Stimulated activated CD4-positive, alpha-beta T cell treated with anti-CD3 and anti-CD28 coated beads, TNF-alpha, amount 100 ng/mL, for 48 hours (primary cell): ENCODE measurements at regions not wholly inside any gene's neighbourhood (a gene's known extent, or its start where the extent isn't known, plus 50 kb on each side); places are given as distances from the start of the nearest gene placed in this dataset.
"Not testable (repeated sequence)": the region's sequence is repeated elsewhere in the genome, so short reads cannot be mapped to it uniquely, and the experiment has no call there.

Source experiments
- DNase-seq, 3 donors: peaks; one replicate each; pipeline ENCODE4 v3.0.0-alpha.2; 2020; ENCODE audit warnings: low read depth in 3 of 3

GRCh38 chr13:44750630-44751029, 174.5 kb upstream of the TSC22D1 start:
- no peak for DNase-seq

DNA sequence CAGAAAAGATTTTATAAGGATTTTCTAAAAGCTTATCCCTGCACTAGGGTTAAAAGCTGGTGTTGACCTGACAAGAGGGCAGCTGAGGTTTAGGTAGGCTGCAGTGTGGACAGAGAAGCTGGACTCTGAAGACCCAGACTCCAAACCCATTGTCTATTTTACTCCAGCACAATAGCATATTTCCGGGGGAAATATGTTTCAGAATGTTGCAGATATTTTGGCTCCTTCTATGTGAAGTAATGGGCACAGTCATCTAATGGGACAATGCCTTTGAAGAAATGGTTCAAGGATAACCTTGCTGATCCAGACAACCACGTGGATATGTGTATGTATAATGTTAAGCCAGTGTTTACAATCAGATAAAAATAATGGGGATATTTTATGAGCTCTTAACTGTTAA, 173.8 kb upstream of the TSC22D1 start:
- DNase-seq, result no peak

DNA sequence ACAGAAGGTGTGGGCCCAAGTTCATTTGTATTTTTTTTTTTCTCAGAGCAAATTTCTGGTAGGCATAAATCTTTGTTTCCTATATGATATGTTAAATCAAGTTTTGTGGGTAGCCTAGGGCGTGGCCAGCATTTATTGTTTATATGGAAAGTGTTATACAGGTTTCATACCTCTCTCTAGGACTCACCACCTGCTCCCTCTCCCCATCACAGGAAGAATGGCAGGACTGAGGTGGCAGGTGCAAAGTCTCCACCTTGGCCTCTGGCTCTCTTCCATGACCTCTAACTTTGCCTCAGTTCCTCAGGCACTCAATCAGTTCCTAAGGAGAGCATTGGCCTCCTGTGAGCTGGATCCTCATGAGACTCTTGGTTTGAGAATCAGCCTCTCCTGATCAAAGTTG, 172.3 kb upstream of the TSC22D1 start:
- DNase-seq, result no peak

- DNase-seq, result no peak
Measured at GRCh38 chr13:44747179-44747578, 171.0 kb upstream of the TSC22D1 start.

GRCh38 chr13:44746690-44747089, 170.6 kb upstream of the TSC22D1 start:
- DNase-seq, result no peak

- no peak for DNase-seq
Measured at GRCh38 chr13:44744880-44745633, 168.9 kb upstream of the TSC22D1 start.

GRCh38 chr13:44739539-44739938, 163.4 kb upstream of the TSC22D1 start:
- DNase-seq, result no peak

DNA sequence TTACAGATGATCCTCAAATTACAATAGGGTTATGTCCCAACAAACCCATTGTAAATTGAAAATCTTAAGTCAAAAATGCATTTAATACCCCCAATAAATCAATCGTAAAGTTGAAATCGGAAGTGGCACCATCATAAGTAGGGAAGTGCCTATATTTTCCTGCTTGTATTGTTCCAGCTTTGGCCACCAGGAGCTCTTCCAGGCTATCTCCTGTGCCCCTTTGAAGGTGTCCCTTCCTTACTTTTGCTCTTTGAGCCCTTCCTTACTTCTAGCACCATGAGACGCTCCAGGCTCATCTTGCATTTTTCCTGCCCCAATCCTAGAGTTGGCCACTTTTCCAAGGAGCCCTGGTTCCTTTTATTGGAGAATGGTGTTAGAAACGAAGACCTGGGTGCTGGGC, 163.0 kb upstream of the TSC22D1 start:
- no peak for DNase-seq

- DNase-seq, result no peak
Measured at GRCh38 chr13:44738463-44738862, 162.3 kb upstream of the TSC22D1 start.

GRCh38 chr13:44735806-44736205, 159.7 kb upstream of the TSC22D1 start:
- DNase-seq, result no peak

GRCh38 chr13:44734201-44734707, 158.1 kb upstream of the TSC22D1 start:
- no peak for DNase-seq

DNA sequence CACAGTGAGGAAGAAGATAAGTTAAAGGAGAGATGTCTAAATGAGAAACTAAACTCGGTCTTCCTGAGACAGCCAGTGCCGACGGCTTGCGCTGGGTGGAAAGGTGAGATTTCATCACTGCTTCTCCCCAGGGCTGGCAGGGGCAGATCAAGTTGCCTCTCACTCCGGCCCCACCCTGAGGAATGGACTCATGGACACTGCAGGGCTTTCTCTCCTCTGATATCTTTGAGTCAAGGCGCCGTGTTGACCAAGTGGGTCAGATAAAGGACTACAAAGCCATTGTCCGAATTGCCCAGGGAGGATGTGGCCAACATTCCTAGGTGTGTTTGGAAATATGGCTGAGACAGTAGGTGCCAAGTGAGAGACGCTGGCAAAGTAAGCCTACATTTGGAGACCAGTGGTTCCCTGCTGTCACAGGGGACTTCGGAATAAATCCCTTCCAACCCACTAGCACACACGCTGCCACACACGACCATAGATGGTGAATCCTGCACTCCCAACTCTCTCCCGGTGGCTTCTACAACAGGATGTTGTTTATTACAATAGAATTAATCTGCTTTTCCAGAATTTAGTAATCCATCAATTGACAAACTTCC, 156.5 kb upstream of the TSC22D1 start:
- DNase-seq, result no peak

DNA sequence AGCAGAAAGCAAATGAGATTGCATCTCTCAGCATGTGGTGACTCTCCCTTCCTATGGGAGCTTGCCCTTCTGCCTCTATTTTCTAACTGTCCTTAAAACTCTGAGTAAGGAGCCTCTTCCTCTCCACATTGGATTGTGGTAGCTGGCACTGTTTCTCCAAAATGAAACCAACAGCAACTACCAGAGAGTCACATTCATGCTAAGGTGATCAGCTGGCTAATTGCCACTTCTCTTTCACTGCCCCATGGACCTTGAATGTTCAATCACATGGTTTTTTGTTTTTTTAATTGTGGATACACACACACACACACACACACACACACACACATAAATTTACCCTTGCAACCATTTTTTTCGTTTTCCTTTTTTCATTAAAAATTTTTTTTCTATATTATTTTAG, 154.7 kb upstream of the TSC22D1 start:
- DNase-seq, result no peak

DNA sequence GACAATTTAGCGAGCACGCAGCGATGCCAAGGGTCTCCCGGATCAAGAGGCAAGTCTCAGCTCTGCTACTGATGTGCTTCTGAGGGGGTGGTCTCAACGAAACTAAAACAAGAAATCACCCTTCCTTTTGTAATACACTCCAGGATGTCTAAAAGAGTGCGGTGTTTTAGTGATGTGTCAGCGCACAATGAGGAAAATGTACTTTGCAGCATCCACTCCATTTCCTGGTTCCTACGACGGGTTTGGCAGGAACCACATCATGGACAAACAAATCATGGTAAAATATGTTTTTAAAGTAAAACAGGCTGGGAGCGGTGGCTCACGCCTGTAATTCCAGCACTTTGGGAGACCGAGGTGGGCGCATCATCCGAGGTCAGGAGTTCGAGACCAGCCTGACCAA, 154.0 kb upstream of the TSC22D1 start:
- DNase-seq, result no peak

DNA sequence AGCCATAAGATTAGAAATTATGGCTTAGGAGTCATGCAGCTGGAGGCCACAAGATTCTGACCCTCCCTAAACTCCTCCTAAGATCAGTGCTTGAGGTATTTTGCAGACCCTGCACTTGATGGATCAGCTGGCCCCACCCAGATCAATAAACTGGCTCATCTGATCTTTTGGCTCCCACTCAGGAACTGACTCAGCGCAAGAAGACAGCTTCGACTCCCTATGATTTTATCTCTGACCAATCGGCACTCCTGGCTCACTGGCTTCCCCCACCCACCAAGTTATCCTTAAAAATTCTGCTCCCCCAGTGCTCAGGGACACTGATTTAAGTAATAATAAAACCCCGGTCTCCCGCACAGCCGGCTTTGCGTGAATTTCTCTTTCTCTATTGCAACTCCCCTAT, 151.5 kb upstream of the TSC22D1 start:
- not testable (repeated sequence) for DNase-seq

- DNase-seq, result no peak
Measured at GRCh38 chr13:44726778-44727177, 150.6 kb upstream of the TSC22D1 start.

GRCh38 chr13:44726214-44726613, 150.1 kb upstream of the TSC22D1 start:
- DNase-seq, result no peak

- DNase-seq, result no peak
Measured at GRCh38 chr13:44719857-44720671, 143.9 kb upstream of the TSC22D1 start.

DNA sequence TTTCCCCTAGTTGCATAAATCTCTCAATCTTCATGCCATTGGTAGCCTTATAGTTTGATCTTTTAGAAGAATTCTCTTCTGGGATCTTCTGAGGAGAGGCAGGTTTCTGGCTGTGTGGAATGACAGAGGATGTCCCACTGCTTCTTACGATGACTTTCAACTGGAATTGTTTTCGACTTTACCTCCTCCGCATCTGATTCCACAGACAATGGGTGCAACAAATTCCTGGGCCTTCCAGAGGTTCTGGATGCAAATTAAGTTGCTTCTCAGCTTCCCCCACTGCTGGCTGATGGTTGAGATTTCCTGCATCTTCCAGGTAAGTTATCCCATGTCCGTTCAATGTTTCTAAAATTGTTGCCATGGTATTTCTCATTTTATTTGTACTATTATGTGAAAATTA, 142.3 kb upstream of the TSC22D1 start:
- DNase-seq, result no peak

GRCh38 chr13:44715287-44716230, 139.4 kb upstream of the TSC22D1 start:
- no peak for DNase-seq

DNA sequence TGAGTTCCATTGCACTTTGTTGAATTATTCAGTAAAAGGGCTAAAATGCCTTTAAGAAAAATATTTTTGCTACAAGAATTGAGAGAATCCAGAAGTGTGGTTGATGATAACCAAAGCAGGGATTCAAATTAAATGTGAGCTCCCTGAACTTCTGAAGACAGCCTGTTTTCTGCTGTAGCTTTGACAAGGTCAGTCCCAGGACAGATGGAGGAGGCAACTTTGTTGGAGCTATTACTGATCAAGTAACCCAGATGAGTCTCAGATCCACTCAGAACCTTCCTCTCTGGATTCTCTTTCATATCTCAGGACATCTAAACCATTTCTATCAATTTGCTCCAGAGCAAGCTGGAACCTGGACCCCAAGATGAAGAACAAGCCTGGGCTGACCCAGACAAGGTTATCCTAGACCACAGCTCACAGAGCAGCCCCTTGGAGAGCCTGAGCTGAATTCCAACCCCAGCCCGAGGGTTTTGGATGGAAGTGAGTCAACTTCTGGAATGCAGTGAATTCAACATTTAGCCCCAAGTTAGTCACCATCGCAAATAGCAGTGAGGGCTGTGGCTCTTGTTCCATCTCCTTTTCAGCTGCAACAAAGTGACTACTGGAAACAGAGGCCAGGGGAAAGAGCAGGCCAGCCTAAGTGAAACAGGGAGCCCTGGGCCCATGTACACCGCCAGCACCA, 137.8 kb upstream of the TSC22D1 start:
- DNase-seq, result no peak
